IMR-90 (cell line): ENCODE measurements at regions not wholly inside any gene's neighbourhood (a gene's known extent, or its start where the extent isn't known, plus 50 kb on each side); places are given as distances from the start of the nearest gene placed in this dataset.
"Not testable (repeated sequence)": the region's sequence is repeated elsewhere in the genome, so short reads cannot be mapped to it uniquely, and the experiment has no call there.

Source experiments
- POLR2A ChIP-seq: IDR thresholded peaks from 2 replicates; pipeline ENCODE4 v1.6.1; 2012; ENCODE audit warnings: mild to moderate bottlenecking, low read depth, low read length
- RFX5 ChIP-seq: IDR thresholded peaks from 2 replicates; pipeline ENCODE4 v1.8.0; 2012; ENCODE audit warnings: low read depth, mild to moderate bottlenecking, low read length, moderate library complexity
- TF ChIP-seq, protein P1 (sequence below): conservative IDR thresholded peaks from 2 replicates; pipeline ENCODE4 v1.5.1; 2012; ENCODE audit warnings: mild to moderate bottlenecking, low read depth, low read length, improper control_type of control experiment

DNA sequence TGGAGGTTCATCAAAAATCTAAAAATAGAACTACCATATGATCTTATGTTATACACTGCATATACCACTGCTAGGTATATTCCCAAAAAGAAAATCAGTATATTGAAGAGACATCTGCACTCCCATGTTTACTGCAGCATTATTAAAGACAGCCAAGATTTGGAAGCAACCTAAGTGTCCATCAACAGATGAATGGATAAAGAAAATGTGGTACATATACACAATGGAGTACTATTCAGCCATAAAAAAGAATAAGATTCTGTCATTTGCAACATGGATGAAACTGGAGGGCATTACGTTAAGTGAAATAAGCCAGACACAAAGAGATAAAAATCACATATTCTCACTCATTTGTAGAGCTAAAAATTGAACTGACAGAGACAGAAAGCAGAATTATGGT, 151.0 kb downstream of the LIG4 start:
- TF ChIP-seq, protein P1, sequence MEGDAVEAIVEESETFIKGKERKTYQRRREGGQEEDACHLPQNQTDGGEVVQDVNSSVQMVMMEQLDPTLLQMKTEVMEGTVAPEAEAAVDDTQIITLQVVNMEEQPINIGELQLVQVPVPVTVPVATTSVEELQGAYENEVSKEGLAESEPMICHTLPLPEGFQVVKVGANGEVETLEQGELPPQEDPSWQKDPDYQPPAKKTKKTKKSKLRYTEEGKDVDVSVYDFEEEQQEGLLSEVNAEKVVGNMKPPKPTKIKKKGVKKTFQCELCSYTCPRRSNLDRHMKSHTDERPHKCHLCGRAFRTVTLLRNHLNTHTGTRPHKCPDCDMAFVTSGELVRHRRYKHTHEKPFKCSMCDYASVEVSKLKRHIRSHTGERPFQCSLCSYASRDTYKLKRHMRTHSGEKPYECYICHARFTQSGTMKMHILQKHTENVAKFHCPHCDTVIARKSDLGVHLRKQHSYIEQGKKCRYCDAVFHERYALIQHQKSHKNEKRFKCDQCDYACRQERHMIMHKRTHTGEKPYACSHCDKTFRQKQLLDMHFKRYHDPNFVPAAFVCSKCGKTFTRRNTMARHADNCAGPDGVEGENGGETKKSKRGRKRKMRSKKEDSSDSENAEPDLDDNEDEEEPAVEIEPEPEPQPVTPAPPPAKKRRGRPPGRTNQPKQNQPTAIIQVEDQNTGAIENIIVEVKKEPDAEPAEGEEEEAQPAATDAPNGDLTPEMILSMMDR: not testable (repeated sequence)
- not testable (repeated sequence) for TF ChIP-seq RFX5, POLR2A
